Chondrocyte (in vitro differentiated cells): ENCODE measurements at regions not wholly inside any gene's neighbourhood (a gene's known extent, or its start where the extent isn't known, plus 50 kb on each side); places are given as distances from the start of the nearest gene placed in this dataset.
A peak's percentile ranks its signal among the peaks of the same experiment; 100 is the strongest.

Experiments
- DNase-seq: peaks from one replicate; pipeline ENCODE4 v3.0.0; 2021; ENCODE audit warnings: mixed read lengths, low spot score
- H3K27ac Mint-ChIP-seq: one replicate; pipeline ENCODE4 v1.8.0; 2021; ENCODE audit warnings: mild to moderate bottlenecking, moderate library complexity, mixed read lengths; ENCODE audit not compliant: unreplicated experiment
- H3K27me3 Mint-ChIP-seq: 2 replicates; pipeline ENCODE4 v1.8.0; 2021; ENCODE audit warnings: low read depth, mixed read lengths
- H3K36me3 Mint-ChIP-seq: 2 replicates; pipeline ENCODE4 v1.8.0; 2021; ENCODE audit warnings: low read depth, mixed read lengths
- H3K4me1 Mint-ChIP-seq: 2 replicates; pipeline ENCODE4 v1.8.0; 2021; ENCODE audit warnings: low read depth, mild to moderate bottlenecking, mixed read lengths
- H3K4me3 Mint-ChIP-seq: one replicate; pipeline ENCODE4 v1.8.0; 2021; ENCODE audit warnings: mild to moderate bottlenecking, moderate library complexity, mixed read lengths; ENCODE audit not compliant: unreplicated experiment
- H3K9me3 Mint-ChIP-seq: 2 replicates; pipeline ENCODE4 v1.8.0; 2021; ENCODE audit warnings: low read depth, mixed read lengths
- TF ChIP-seq, protein P1 (sequence below): fragments of 200-600 bp; sonication (generic); IDR thresholded peaks from 2 replicates; pipeline ENCODE4 v1.5.0; 2021; ENCODE audit warnings: antibody characterized with exemption, mild to moderate bottlenecking, moderate library complexity

DNA sequence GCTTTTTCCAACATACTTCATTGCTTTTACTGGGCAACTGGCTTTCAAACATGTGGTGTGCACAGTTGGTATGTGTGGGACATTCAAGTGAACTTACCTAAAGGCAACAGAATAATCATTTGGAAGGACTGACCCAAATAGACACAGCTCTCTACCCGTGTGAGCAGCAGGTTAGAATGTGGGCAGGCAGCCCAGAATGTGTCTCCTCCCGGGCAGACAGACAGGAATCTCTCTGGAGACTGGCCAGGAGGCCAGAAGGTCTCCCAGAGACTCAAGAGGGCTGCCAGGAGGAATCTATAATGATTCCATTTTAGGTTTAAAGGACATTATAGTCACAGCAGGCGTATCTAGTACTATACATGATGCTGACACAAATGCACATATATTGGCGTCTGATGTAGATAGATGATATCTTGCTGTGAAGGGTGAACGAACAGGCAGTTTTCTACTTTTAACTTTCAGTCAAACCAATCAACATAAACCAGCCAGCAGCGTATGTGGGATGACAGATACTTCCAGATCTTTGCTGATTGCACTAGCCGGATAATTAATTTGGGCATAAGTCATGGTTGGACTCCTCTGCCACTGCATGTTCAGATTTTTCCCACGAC, 297.4 kb upstream of the ZNF608 start:
- Mint-ChIP-seq H3K27me3 (no peaks in the 10 kb centered on the region), H3K9me3 (no peaks in the 10 kb centered on the region), H3K4me3 (no peak overlapping the region), H3K4me1 (peaks cover 59% of the 10 kb centered on the region), H3K27ac (peak overlapping the region; percentile 84), H3K36me3 (no peaks in the 10 kb centered on the region)
- TF ChIP-seq, protein P1, sequence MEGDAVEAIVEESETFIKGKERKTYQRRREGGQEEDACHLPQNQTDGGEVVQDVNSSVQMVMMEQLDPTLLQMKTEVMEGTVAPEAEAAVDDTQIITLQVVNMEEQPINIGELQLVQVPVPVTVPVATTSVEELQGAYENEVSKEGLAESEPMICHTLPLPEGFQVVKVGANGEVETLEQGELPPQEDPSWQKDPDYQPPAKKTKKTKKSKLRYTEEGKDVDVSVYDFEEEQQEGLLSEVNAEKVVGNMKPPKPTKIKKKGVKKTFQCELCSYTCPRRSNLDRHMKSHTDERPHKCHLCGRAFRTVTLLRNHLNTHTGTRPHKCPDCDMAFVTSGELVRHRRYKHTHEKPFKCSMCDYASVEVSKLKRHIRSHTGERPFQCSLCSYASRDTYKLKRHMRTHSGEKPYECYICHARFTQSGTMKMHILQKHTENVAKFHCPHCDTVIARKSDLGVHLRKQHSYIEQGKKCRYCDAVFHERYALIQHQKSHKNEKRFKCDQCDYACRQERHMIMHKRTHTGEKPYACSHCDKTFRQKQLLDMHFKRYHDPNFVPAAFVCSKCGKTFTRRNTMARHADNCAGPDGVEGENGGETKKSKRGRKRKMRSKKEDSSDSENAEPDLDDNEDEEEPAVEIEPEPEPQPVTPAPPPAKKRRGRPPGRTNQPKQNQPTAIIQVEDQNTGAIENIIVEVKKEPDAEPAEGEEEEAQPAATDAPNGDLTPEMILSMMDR = no peak
- no peak for DNase-seq

- Mint-ChIP-seq H3K27me3 (no peaks in the 10 kb centered on the region), H3K27ac (peak overlapping the region; percentile 84), H3K36me3 (no peaks in the 10 kb centered on the region), H3K9me3 (no peaks in the 10 kb centered on the region), H3K4me1 (peaks cover 67% of the 10 kb centered on the region), H3K4me3 (no peak overlapping the region)
- DNase-seq = no peak
- TF ChIP-seq, protein P1 = no peak
These were observed 298.2 kb upstream of the ZNF608 start for GRCh38 chr5:125044491-125045282.

DNA sequence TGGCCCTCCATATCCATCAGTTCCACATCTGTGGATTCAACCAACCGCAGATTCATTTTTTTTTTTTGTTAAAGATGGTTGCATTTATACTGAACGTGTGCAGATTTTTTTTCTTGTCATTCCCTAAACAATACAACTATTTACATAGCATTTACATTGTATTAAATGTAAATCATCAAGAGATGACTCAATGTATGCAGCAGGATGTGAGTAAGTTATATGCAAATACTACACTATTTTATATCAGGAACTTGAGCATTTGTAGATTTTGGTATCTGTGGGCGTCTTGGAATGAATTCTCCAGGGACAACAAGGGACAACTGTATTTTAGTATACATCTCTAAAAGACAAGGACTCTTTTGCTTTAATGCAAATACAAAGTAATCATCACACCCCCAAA, 299.2 kb upstream of the ZNF608 start:
- DNase-seq = no peak
- TF ChIP-seq, protein P1 = no peak
- Mint-ChIP-seq H3K4me3 (no peak overlapping the region), H3K36me3 (no peaks in the 10 kb centered on the region), H3K4me1 (peaks cover 75% of the 10 kb centered on the region), H3K27me3 (no peaks in the 10 kb centered on the region), H3K9me3 (no peaks in the 10 kb centered on the region), H3K27ac (no peak overlapping the region)

- Mint-ChIP-seq H3K4me3 (no peak overlapping the region), H3K36me3 (no peaks in the 10 kb centered on the region), H3K27ac (no peak overlapping the region), H3K9me3 (no peaks in the 10 kb centered on the region), H3K27me3 (no peaks in the 10 kb centered on the region), H3K4me1 (peaks cover 70% of the 10 kb centered on the region)
- TF ChIP-seq, protein P1 = no peak
- no peak for DNase-seq
These were observed 300.4 kb upstream of the ZNF608 start for GRCh38 chr5:125046838-125047237.

DNA sequence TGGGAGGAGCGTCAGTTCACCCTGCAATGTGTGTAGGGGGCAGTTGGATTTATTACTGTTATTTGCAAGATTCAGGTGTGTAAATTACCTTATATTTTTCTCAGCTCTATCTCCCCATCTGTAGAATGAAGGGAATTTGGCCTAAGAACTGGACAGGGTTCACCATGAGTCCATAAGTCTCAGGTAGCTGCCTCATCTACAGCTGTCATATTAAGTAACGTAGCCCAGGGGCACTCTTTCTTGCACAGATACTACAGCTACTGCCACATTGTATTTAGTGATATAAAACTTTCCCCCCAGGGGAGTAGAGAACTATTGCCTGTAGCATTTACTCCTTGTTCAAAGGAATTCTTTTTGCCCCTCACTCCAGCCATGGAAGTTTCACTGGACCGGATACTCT, 301.4 kb upstream of the ZNF608 start:
- TF ChIP-seq, protein P1 = no peak
- Mint-ChIP-seq H3K9me3 (no peaks in the 10 kb centered on the region), H3K4me1 (peaks cover 59% of the 10 kb centered on the region), H3K36me3 (no peaks in the 10 kb centered on the region), H3K27me3 (no peaks in the 10 kb centered on the region), H3K4me3 (no peak overlapping the region), H3K27ac (no peak overlapping the region)
- no peak for DNase-seq
